ENCODE measurements at regions not wholly inside any gene's neighbourhood (a gene's known extent, or its start where the extent isn't known, plus 50 kb on each side); places are given as distances from the start of the nearest gene placed in this dataset.

GRCh38 chr2:15850534-15850933 lies 89.8 kb upstream of the MYCN start:
- ChIA-PET CTCF (no interaction called here), POLR2A (no interaction called here)

GRCh38 chr2:15851076-15851693 lies 89.2 kb upstream of the MYCN start:
- ChIA-PET CTCF (no interaction called here), POLR2A (no interaction called here)

- ChIA-PET CTCF (no interaction called here), POLR2A (no interaction called here)
These were observed 87.5 kb upstream of the MYCN start for GRCh38 chr2:15852811-15853210.

GRCh38 chr2:15853903-15854302 lies 86.4 kb upstream of the MYCN start:
- CTCF ChIA-PET = no interaction called here
- POLR2A ChIA-PET = no interaction called here

GRCh38 chr2:15855766-15856260 lies 84.5 kb upstream of the MYCN start:
- POLR2A ChIA-PET = no interaction called here

GRCh38 chr2:15856318-15856717 lies 84.0 kb upstream of the MYCN start:
- POLR2A ChIA-PET = no interaction called here

More at GRCh38 chr2:15855766-15856260, 84.5 kb upstream of the MYCN start:
- CTCF ChIA-PET = no interaction called here

GRCh38 chr2:15858466-15858865 lies 81.9 kb upstream of the MYCN start:
- POLR2A ChIA-PET = no interaction called here
- CTCF ChIA-PET = no interaction called here

More at GRCh38 chr2:15856318-15856717, 84.0 kb upstream of the MYCN start:
- CTCF ChIA-PET = no interaction called here

- ChIA-PET POLR2A (no interaction called here), CTCF (no interaction called here)
These were observed 80.2 kb upstream of the MYCN start for GRCh38 chr2:15860051-15860663.

- ChIA-PET CTCF (no interaction called here), POLR2A (no interaction called here)
These were observed 79.6 kb upstream of the MYCN start for GRCh38 chr2:15860760-15861159.

- POLR2A ChIA-PET = no interaction called here
- CTCF ChIA-PET = no interaction called here
These were observed 79.1 kb upstream of the MYCN start for GRCh38 chr2:15861172-15861822.

- ChIA-PET CTCF (no interaction called here), POLR2A (no interaction called here)
These were observed 78.5 kb upstream of the MYCN start for GRCh38 chr2:15861898-15862297.

GRCh38 chr2:15863089-15863488 lies 77.3 kb upstream of the MYCN start:
- CTCF ChIA-PET = no interaction called here
- POLR2A ChIA-PET = no interaction called here

- ChIA-PET CTCF (no interaction called here), POLR2A (no interaction called here)
These were observed 76.7 kb upstream of the MYCN start for GRCh38 chr2:15863494-15864175.

GRCh38 chr2:15864176-15864769 lies 76.1 kb upstream of the MYCN start:
- CTCF ChIA-PET = no interaction called here
- POLR2A ChIA-PET = no interaction called here

GRCh38 chr2:15865923-15866322 lies 74.4 kb upstream of the MYCN start:
- POLR2A ChIA-PET = no interaction called here
- CTCF ChIA-PET = interaction anchor here (0.5 kb wide), 1 partner anchor 9 kb away, joined by 5 read pairs; no protein-coding TSS in a partner anchor

GRCh38 chr2:15866563-15867193 lies 73.7 kb upstream of the MYCN start:
- ChIA-PET POLR2A (no interaction called here), CTCF (interaction anchor here (0.5 kb wide), 1 partner anchor 10 kb away, joined by 5 read pairs; no protein-coding TSS in a partner anchor)

GRCh38 chr2:15867194-15868171 lies 72.9 kb upstream of the MYCN start:
- ChIA-PET CTCF (no interaction called here), POLR2A (no interaction called here)

GRCh38 chr2:15868186-15868585 lies 72.2 kb upstream of the MYCN start:
- ChIA-PET CTCF (no interaction called here), POLR2A (no interaction called here)

GRCh38 chr2:15868704-15869103 lies 71.6 kb upstream of the MYCN start:
- ChIA-PET POLR2A (no interaction called here), CTCF (no interaction called here)
